ENCODE measurements at regions not wholly inside any gene's neighbourhood (a gene's known extent, or its start where the extent isn't known, plus 50 kb on each side); places are given as distances from the start of the nearest gene placed in this dataset.

DNA sequence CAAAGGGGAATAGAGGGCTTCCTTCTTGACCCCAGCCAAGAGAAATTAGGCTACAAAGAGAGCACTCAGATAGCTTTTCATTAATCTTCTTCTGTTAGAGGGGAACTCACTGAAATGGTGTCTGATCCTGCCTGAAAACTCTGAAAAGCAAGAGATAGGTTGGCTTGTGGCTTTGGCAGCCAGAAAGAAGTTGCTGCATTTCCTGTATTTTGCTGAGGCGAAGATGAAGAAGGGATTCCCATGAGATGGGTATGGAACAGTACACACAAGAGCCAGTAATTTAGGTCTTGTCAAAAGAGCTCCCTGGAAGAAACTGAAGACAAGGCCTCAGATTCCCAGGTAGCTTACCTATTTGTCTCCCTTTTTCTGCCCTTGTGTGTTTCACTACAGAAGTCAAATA lies 120.9 kb upstream of the TARS1 start:
- TF ChIP-seq, protein P1, sequence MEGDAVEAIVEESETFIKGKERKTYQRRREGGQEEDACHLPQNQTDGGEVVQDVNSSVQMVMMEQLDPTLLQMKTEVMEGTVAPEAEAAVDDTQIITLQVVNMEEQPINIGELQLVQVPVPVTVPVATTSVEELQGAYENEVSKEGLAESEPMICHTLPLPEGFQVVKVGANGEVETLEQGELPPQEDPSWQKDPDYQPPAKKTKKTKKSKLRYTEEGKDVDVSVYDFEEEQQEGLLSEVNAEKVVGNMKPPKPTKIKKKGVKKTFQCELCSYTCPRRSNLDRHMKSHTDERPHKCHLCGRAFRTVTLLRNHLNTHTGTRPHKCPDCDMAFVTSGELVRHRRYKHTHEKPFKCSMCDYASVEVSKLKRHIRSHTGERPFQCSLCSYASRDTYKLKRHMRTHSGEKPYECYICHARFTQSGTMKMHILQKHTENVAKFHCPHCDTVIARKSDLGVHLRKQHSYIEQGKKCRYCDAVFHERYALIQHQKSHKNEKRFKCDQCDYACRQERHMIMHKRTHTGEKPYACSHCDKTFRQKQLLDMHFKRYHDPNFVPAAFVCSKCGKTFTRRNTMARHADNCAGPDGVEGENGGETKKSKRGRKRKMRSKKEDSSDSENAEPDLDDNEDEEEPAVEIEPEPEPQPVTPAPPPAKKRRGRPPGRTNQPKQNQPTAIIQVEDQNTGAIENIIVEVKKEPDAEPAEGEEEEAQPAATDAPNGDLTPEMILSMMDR (IDR thresholded peaks at IDR 0.05) = no peak

DNA sequence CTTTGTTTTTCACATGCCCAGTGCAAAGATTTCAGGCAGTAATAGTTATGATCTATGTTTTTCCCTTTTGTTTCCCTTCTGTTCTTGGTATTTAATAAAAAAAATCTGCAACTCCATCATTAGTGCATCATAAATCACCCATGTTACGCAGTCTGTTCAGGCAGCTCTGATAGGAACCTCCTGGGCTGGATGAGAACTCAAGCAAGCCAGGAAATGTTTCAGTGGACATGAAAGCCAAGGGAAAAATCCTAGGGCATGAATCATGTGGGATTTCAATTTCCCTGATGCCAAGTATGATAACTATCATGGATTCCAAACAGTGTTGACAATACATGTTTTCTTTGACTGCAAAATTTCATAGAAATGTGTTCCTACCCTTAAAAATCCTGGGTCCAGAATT lies 119.7 kb upstream of the TARS1 start:
- TF ChIP-seq, protein P1 (IDR thresholded peaks at IDR 0.05) = no peak

GRCh38 chr5:33322632-33323031 lies 118.1 kb upstream of the TARS1 start:
- TF ChIP-seq, protein P1 (IDR thresholded peaks at IDR 0.05) = no peak

GRCh38 chr5:33324667-33325307 lies 116.0 kb upstream of the TARS1 start:
- TF ChIP-seq, protein P1 (IDR thresholded peaks at IDR 0.05) = no peak

GRCh38 chr5:33328818-33329217 lies 111.9 kb upstream of the TARS1 start:
- TF ChIP-seq, protein P1 (IDR thresholded peaks at IDR 0.05) = no peak

DNA sequence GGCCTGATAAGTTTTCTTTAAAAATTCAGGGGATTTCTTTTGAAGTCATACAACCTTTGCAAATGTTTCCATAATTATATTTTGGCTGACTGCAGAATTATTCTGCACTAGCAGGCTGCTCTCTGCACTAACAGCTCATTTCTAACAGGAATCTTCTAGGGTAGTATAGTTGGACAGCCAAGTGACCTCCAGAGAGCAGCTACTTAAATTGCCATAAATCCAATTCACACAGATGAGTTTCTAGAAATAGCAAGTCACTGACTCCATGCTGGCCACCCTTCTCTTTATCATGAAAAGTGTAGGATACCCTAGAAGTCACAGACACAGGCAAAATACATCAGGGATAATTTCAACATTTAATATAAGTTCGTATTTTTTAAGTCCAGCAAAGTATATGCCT lies 110.9 kb upstream of the TARS1 start:
- TF ChIP-seq, protein P1 (IDR thresholded peaks at IDR 0.05) = no peak

DNA sequence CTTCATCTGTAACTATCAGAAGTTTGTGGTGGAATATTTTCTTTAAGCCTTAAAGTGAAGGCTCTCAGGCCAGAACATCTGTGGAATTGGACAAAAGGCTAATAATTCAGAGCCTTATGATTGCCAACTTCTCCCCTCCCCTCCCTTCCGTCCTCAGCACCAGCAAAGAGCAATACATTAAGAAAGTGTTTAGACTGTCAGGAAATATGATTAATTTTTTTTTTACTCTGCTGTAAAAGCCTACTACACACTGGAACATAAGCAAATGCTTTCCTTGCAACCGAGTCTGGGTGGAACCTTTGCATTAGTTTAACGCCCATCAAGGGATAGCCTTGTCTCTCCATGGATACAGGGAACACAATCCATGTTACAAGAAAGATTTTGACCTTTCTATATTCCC lies 110.3 kb upstream of the TARS1 start:
- TF ChIP-seq, protein P1 (IDR thresholded peaks at IDR 0.05) = no peak

- TF ChIP-seq, protein P1 (IDR thresholded peaks at IDR 0.05) = no peak
Measured at GRCh38 chr5:33330992-33331391, 109.8 kb upstream of the TARS1 start.
